ENCODE measurements at regions not wholly inside any gene's neighbourhood (a gene's known extent, or its start where the extent isn't known, plus 50 kb on each side); places are given as distances from the start of the nearest gene placed in this dataset.

GRCh38 chrX:102840871-102841705 lies 96.0 kb upstream of the RAB40AL start:
- TF ChIP-seq POLR2AphosphoS5 (IDR thresholded peaks at IDR 0.05) (no peak), CTCF (IDR thresholded peaks at IDR 0.05) (no peak)
